ENCODE measurements at regions not wholly inside any gene's neighbourhood (a gene's known extent, or its start where the extent isn't known, plus 50 kb on each side); places are given as distances from the start of the nearest gene placed in this dataset.

DNA sequence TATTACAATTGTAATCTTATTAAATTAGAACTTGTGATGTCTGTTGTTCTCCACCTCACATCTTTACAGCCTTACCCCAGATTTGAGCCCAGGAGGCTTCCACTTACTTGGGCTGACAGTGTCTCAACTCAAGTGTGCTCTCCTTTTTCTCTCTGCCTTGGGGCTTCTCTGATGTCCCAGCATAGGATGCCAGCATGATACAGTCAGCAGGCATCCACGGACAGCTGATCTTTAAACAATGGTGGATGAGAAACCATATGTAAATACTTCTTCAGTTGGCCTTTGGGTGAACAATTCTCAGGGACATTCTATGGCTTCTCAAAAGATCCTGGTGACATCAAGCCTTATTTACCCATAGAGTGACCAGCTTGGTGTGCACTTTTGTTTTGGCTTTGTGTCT lies 107.6 kb upstream of the GORAB start:
- TF ChIP-seq, protein P1, sequence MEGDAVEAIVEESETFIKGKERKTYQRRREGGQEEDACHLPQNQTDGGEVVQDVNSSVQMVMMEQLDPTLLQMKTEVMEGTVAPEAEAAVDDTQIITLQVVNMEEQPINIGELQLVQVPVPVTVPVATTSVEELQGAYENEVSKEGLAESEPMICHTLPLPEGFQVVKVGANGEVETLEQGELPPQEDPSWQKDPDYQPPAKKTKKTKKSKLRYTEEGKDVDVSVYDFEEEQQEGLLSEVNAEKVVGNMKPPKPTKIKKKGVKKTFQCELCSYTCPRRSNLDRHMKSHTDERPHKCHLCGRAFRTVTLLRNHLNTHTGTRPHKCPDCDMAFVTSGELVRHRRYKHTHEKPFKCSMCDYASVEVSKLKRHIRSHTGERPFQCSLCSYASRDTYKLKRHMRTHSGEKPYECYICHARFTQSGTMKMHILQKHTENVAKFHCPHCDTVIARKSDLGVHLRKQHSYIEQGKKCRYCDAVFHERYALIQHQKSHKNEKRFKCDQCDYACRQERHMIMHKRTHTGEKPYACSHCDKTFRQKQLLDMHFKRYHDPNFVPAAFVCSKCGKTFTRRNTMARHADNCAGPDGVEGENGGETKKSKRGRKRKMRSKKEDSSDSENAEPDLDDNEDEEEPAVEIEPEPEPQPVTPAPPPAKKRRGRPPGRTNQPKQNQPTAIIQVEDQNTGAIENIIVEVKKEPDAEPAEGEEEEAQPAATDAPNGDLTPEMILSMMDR (conservative IDR thresholded peaks at IDR 0.05; ENCODE audit: low read length), result no peak
- TF ChIP-seq EZH2phosphoT487 (IDR thresholded peaks at IDR 0.05; ENCODE audit: borderline replicate concordance, low read depth, low read length), result no peak

All from OCI-LY7 (cell line).